Subcutaneous abdominal adipose tissue (tissue), 5 donors: ENCODE measurements at regions not wholly inside any gene's neighbourhood (a gene's known extent, or its start where the extent isn't known, plus 50 kb on each side); places are given as distances from the start of the nearest gene placed in this dataset.

ENCODE experiments used
- H3K27ac ChIP-seq: one replicate; pipeline ENCODE4 v1.7.0; 2013; ENCODE audit warnings: low read depth, mild to moderate bottlenecking, inconsistent platforms, low read length, moderate library complexity
- H3K27me3 ChIP-seq, 5 donors: one replicate each; pipeline ENCODE4 v1.7.0; 2013; ENCODE audit warnings: low read length in 5 of 5, inconsistent platforms in 1 of 5; ENCODE audit not compliant: control insufficient read depth in 5 of 5, insufficient read depth in 4 of 5
- H3K36me3 ChIP-seq, 5 donors: one replicate each; pipeline ENCODE4 v1.7.0; 2013; ENCODE audit warnings: low read length in 5 of 5; ENCODE audit not compliant: control insufficient read depth in 5 of 5, insufficient read depth in 5 of 5
- H3K4me1 ChIP-seq, 5 donors: one replicate each; pipeline ENCODE4 v1.7.0; 2013; ENCODE audit warnings: low read length in 5 of 5, mild to moderate bottlenecking in 3 of 5, moderate library complexity in 1 of 5; ENCODE audit not compliant: control insufficient read depth in 5 of 5, insufficient read depth in 5 of 5
- H3K4me3 ChIP-seq, 5 donors: one replicate each; pipeline ENCODE4 v1.7.0; 2013; ENCODE audit warnings: low read length in 5 of 5, low read depth in 1 of 5
- H3K9ac ChIP-seq, 5 donors: one replicate each; pipeline ENCODE4 v1.7.0; 2013; ENCODE audit warnings: low read length in 5 of 5, mild to moderate bottlenecking in 4 of 5, moderate library complexity in 3 of 5
- H3K9me3 ChIP-seq, 5 donors: one replicate each; pipeline ENCODE4 v1.7.0; 2013; ENCODE audit warnings: low read length in 5 of 5; ENCODE audit not compliant: control insufficient read depth in 5 of 5
- donor health status: healthy.
- donor health status: healthy.
- donor health status: healthy.
- donor health status: healthy.
- donor health status: healthy.

DNA sequence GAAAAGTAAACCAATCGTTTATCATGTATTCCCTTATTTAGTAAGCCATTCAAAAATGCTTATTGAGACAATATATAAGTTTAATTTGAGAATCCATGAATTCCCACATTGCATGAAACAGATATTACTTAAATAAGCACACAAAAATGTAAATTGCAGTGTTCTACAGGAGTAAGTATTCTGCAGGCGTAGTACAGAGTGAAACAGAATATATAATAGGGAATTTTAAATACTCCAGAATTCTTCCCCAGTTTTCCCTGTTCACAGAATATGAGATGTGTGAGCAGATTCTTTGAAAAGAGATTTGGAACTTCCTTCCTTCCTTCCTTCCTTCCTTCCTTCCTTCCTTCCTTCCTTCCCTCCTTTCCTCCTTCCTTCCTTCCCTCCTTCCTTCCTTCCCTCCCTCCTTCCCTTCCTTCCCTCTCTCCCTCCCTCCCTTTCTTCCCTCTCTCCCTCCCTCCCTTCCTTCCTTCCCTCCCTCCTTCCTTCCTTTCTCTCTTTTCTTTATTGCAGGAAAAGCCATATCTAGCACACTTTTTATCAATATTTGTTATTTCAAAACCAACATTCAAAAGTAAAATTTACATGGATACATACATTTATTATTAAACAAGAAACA is 977.7 kb upstream of the LRRTM1 start:
- Histone ChIP-seq H3K4me3 (no peak overlapping the region), H3K9ac (no peak overlapping the region), H3K36me3 (no peaks in the 10 kb centered on the region)

DNA sequence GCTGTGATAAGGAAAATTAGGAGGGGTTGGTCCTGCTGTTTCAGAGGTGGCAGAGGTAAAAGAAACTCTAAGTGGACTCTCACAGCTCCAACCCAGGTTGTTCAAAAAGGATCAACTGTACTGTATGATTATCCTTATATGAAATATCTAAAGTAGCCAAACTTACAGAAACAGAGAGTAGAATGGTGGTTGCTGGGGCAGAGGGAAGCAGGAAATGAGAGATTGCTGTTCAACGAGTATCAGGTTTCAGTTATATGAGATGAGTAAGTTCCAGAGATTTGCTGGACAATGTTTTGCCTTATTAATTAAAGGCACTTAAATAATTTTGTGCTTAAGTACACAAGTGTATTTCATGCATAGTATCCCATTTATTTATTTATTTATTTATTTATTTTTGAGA is 972.0 kb upstream of the LRRTM1 start:
- peaks cover 0 to 2% (median 0%) of the 10 kb centered on the region in 5 donors for H3K9me3 ChIP-seq
- H3K9ac ChIP-seq, result no peak overlapping the region
- H3K36me3 ChIP-seq, result no peaks in the 10 kb centered on the region
- no peak overlapping the region for H3K27ac ChIP-seq
- no peak overlapping the region for H3K4me3 ChIP-seq
- no peaks in the 10 kb centered on the region for H3K4me1 ChIP-seq
- H3K27me3 ChIP-seq, result no peaks in the 10 kb centered on the region

More for the DNA sequence above, 977.7 kb upstream of the LRRTM1 start:
- no peaks in the 10 kb centered on the region for H3K27me3 ChIP-seq
- H3K9me3 ChIP-seq, result no peaks in the 10 kb centered on the region
- no peak overlapping the region for H3K27ac ChIP-seq
- H3K4me1 ChIP-seq, result no peaks in the 10 kb centered on the region

DNA sequence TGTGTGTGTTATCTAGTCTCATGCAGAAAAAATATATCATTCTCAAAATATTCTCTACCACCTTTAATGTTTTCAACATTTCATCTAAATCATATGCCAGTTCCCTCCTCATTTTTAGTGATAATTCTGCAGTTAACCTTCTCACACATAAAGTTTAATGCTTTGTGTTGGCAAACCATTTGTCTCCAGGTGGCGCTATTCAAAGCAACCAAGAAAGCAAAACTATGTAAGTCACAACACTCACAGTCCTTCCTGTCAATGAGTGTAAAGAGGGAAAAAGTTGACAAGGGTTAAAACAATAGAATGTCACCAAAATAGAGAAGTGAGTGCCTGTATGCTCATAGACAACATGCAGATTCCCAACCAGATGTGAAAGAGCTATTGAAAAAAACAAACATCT is 961.6 kb upstream of the LRRTM1 start:
- Histone ChIP-seq H3K36me3 (no peaks in the 10 kb centered on the region), H3K9ac (no peak overlapping the region), H3K9me3 (peaks cover 0 to 8% (median 0%) of the 10 kb centered on the region in 5 donors), H3K4me1 (no peaks in the 10 kb centered on the region), H3K4me3 (no peak overlapping the region), H3K27me3 (no peaks in the 10 kb centered on the region), H3K27ac (no peak overlapping the region)

DNA sequence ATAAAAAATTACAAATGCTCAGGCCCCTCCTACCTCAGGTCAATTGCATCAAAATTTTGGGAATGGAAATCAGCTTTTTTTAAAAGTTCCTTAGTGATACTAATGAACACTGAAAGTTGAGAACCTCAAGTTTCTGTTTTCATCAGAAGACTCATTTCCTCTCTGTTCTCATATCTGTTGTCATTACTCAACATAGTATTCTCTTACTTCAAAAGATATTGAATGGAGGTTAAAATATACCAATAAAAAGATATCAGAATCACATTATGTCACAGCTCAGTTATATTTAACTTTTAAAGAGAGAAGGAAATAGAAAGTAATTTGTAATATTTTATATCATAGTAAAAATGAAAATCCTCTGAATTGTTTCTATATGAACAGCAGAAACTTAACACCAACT is 959.4 kb upstream of the LRRTM1 start:
- Histone ChIP-seq H3K9me3 (peaks cover 0 to 8% (median 0%) of the 10 kb centered on the region in 5 donors), H3K27me3 (no peaks in the 10 kb centered on the region), H3K9ac (no peak overlapping the region), H3K4me1 (no peaks in the 10 kb centered on the region), H3K27ac (no peak overlapping the region), H3K36me3 (no peaks in the 10 kb centered on the region), H3K4me3 (no peak overlapping the region)

DNA sequence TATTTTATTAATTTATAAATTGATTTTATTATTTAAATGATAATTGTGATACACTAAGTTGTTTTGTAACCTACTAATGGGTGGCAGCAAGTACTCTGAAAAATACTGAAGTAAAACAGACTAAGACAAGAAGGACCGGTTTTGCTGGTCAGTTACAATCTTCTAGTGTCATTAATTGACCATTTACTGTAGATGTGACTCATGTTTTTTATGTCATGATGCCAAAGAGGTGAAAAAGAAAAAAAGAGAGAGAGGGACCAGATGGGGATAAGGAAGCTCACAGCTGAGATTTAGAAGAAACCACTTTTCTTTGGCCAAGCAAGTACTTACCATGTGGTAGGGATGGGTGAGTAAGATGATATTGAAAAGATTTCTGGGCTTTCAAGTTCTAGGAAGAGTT is 955.8 kb upstream of the LRRTM1 start:
- H3K36me3 ChIP-seq, result no peaks in the 10 kb centered on the region
- no peaks in the 10 kb centered on the region for H3K4me1 ChIP-seq
- H3K9ac ChIP-seq, result no peak overlapping the region
- H3K27me3 ChIP-seq, result no peaks in the 10 kb centered on the region
- H3K27ac ChIP-seq, result no peak overlapping the region
- no peak overlapping the region for H3K4me3 ChIP-seq
- H3K9me3 ChIP-seq, result no peaks in the 10 kb centered on the region

DNA sequence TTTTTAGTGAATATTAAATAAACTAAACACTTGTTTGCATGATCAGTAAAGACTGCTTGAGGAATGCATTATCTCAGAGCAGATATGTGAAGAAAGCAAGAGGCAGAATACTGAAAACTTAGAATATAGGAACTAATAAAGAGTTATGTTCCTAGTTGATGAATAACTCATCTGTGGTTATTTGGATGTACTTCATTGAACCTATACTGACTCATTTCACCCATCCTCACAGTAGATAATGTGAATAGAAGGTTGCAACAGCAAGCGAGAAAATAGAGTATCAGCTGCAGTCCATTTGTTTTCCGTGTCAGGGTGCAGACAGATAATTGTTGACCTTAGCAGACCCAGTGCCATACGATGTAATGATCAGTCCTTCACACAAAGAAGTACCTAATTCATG is 945.7 kb upstream of the LRRTM1 start:
- no peaks in the 10 kb centered on the region for H3K36me3 ChIP-seq
- H3K9ac ChIP-seq, result no peak overlapping the region
- H3K27ac ChIP-seq, result no peak overlapping the region
- no peaks in the 10 kb centered on the region for H3K4me1 ChIP-seq
- H3K4me3 ChIP-seq, result no peak overlapping the region
- H3K27me3 ChIP-seq, result no peaks in the 10 kb centered on the region
- no peaks in the 10 kb centered on the region for H3K9me3 ChIP-seq

DNA sequence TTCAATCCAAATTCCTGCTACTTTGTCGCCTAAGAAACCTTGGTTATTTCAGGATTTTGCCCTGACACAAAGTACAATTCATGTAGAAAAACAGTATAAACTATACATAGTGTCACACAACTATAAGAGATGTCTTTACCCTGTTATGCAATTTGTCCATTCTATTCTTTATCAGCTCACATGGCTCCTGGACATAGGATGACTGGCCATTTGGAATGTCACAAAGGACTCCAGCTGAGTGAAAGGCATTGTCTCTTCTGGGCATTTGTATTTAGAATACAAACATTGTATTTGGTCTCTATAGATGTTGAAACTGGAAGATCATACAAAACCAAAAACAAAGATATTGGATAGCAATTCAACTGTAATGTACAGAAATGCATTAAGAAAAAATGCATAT is 944.6 kb upstream of the LRRTM1 start:
- H3K9ac ChIP-seq, result no peak overlapping the region
- H3K27ac ChIP-seq, result no peak overlapping the region
- no peak overlapping the region for H3K4me3 ChIP-seq
- no peaks in the 10 kb centered on the region for H3K4me1 ChIP-seq
- no peaks in the 10 kb centered on the region for H3K27me3 ChIP-seq
- H3K36me3 ChIP-seq, result no peaks in the 10 kb centered on the region
- no peaks in the 10 kb centered on the region for H3K9me3 ChIP-seq

DNA sequence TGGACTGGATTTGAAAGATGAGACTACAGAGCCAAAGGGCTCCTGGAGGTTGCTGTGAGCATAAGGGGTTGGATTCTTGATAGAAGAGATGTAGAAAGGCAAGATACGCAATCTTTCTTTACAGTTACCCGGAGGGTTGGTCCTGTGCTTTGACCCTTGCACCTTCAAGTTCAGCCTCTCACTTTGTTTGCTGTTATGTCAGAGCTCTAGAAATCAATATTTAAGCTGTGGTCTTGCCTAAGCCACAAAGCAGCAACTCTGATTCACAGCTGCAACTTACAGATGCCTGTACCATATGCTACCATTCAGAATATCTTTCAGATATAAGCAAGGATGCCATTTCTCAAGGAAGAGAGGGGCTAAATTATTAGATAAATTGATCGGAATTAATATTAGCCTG is 943.1 kb upstream of the LRRTM1 start:
- H3K36me3 ChIP-seq, result no peaks in the 10 kb centered on the region
- no peak overlapping the region for H3K27ac ChIP-seq
- no peaks in the 10 kb centered on the region for H3K9me3 ChIP-seq
- H3K4me1 ChIP-seq, result no peaks in the 10 kb centered on the region
- no peak overlapping the region for H3K9ac ChIP-seq
- H3K27me3 ChIP-seq, result no peaks in the 10 kb centered on the region
- no peak overlapping the region for H3K4me3 ChIP-seq

DNA sequence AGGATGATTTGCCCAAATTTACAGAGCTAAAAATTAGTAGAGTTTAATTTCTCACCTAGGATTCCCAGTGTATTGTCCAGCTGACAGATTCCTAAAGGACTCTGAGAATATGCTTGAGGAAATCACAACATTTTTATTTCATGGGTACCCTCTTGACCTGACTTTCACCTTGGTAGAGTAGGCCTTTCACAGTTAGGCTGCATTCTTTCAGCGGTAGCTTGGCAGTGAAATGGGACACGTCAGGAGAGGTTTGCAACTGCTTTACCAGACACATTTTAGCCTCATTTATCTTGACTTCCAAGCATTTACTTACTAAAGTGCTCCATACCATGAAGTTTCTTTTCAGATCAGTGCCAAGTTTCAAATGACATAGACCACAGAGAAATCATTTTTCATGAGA is 937.9 kb upstream of the LRRTM1 start:
- Histone ChIP-seq H3K9ac (no peak overlapping the region), H3K27ac (no peak overlapping the region), H3K4me3 (no peak overlapping the region), H3K36me3 (no peaks in the 10 kb centered on the region), H3K9me3 (no peaks in the 10 kb centered on the region), H3K4me1 (no peaks in the 10 kb centered on the region), H3K27me3 (no peaks in the 10 kb centered on the region)

DNA sequence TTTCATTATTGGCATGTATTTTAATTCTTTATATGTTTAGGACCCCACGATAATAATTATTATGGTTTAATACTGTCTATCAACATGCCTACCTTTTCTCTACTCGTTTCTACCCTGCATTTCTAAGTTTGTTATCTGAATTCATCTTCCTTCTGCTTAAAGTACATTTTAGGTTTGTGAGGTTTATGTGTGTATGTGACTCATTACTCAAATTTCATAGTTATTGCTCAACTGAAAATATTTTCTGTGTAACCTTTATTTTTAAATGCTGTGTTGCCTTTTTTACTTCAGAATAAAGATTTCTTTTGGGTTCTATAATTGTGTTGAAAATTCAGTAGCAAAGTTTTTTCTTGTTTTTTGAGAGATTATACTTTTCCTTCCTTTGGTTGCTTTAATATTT is 933.9 kb upstream of the LRRTM1 start:
- no peak overlapping the region for H3K27ac ChIP-seq
- H3K9ac ChIP-seq, result no peak overlapping the region
- H3K9me3 ChIP-seq, result peaks cover 0 to 6% (median 3%) of the 10 kb centered on the region in 5 donors
- H3K27me3 ChIP-seq, result no peaks in the 10 kb centered on the region
- no peak overlapping the region for H3K4me3 ChIP-seq
- H3K36me3 ChIP-seq, result no peaks in the 10 kb centered on the region
- H3K4me1 ChIP-seq, result no peaks in the 10 kb centered on the region

DNA sequence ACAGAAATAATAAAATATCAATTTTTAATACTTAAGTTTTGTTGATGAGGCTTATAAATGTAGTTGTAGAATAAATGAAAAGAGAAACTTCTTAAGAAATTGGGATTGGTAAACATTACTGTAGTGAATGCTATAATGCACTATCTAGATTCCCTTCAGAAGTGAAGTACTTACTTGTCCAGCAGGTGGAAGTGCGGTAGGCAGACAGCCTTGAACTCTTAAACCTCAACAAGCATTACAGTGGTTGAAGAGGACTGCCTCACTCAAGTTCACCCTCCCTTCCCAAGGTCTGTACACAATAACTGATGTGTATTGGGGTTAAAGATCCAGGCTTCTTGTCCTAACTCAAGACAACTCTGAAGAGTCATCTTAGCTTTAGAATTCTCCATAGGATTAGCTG is 931.0 kb upstream of the LRRTM1 start:
- no peak overlapping the region for H3K9ac ChIP-seq
- H3K9me3 ChIP-seq, result peaks cover 0 to 6% (median 3%) of the 10 kb centered on the region in 5 donors
- no peaks in the 10 kb centered on the region for H3K27me3 ChIP-seq
- no peak overlapping the region for H3K4me3 ChIP-seq
- no peak overlapping the region for H3K27ac ChIP-seq
- no peaks in the 10 kb centered on the region for H3K4me1 ChIP-seq
- no peaks in the 10 kb centered on the region for H3K36me3 ChIP-seq
